MM.1S (cell line): ENCODE measurements at regions not wholly inside any gene's neighbourhood (a gene's known extent, or its start where the extent isn't known, plus 50 kb on each side); places are given as distances from the start of the nearest gene placed in this dataset.

Experiments used
- DNase-seq: peaks from one replicate; pipeline ENCODE4 v3.0.0-alpha.2; 2015
- H2AFZ ChIP-seq: fragments of 300-600 bp; sonication (generic); 2 replicates; pipeline ENCODE4 v1.6.0; 2016; ENCODE audit warnings: antibody characterized with exemption, low read length
- H3F3A ChIP-seq: fragments of 300-600 bp; sonication (generic); 2 replicates; pipeline ENCODE4 v1.6.1; 2016; ENCODE audit warnings: mild to moderate bottlenecking, antibody characterized with exemption, low read length, moderate library complexity, mixed read lengths; ENCODE audit not compliant: insufficient read depth
- H3K27ac ChIP-seq: fragments of 300-600 bp; sonication (generic); 2 replicates; pipeline ENCODE4 v1.5.1; 2016; ENCODE audit warnings: mild to moderate bottlenecking, low read length
- H3K27me3 ChIP-seq: fragments of 300-600 bp; sonication (generic); replicated peaks from 2 replicates; pipeline ENCODE4 v1.6.0; 2016; ENCODE audit warnings: low read length; ENCODE audit not compliant: insufficient read depth
- H3K36me3 ChIP-seq: fragments of 300-600 bp; sonication (generic); replicated peaks from 2 replicates; pipeline ENCODE4 v1.6.1; 2016; ENCODE audit warnings: mild to moderate bottlenecking, low read length, mixed read lengths; ENCODE audit not compliant: insufficient read depth
- H3K4me1 ChIP-seq: fragments of 300-600 bp; sonication (generic); 2 replicates; pipeline ENCODE4 v1.6.1; 2016; ENCODE audit warnings: low read length, mixed read lengths
- H3K4me2 ChIP-seq: fragments of 300-600 bp; sonication (generic); 2 replicates; pipeline ENCODE4 v1.6.0; 2016; ENCODE audit warnings: low read depth, low read length
- H3K4me3 ChIP-seq: fragments of 300-600 bp; sonication (generic); 2 replicates; pipeline ENCODE4 v1.5.1; 2016; ENCODE audit warnings: low read length, mixed read lengths
- H3K79me2 ChIP-seq: fragments of 300-600 bp; sonication (generic); 2 replicates; pipeline ENCODE4 v1.6.1; 2016; ENCODE audit warnings: mixed run types, low read length, mixed read lengths
- H3K9ac ChIP-seq: fragments of 300-600 bp; sonication (generic); 2 replicates; pipeline ENCODE4 v1.6.1; 2016; ENCODE audit warnings: low read length, mixed read lengths
- H3K9me2 ChIP-seq: fragments of 300-600 bp; sonication (generic); replicated peaks from 2 replicates; pipeline ENCODE4 v1.6.1; 2016; ENCODE audit warnings: mild to moderate bottlenecking, low read length, mixed read lengths; ENCODE audit not compliant: insufficient read depth
- H3K9me3 ChIP-seq: fragments of 300-600 bp; sonication (generic); replicated peaks from 2 replicates; pipeline ENCODE4 v1.6.1; 2016; ENCODE audit warnings: mild to moderate bottlenecking, low read length, mixed read lengths; ENCODE audit not compliant: insufficient read depth
- H4K20me1 ChIP-seq: fragments of 300-600 bp; sonication (generic); 2 replicates; pipeline ENCODE4 v1.6.1; 2016; ENCODE audit warnings: mild to moderate bottlenecking, low read length, moderate library complexity, mixed read lengths; ENCODE audit not compliant: insufficient read depth
- CTCF ChIP-seq: fragments of 300-600 bp; sonication (generic); IDR thresholded peaks from 2 replicates; pipeline ENCODE4 v1.5.1; 2016; ENCODE audit warnings: antibody characterized with exemption, low read length, mixed read lengths
- EZH2 ChIP-seq: fragments of 300-600 bp; sonication (generic); optimal IDR thresholded peaks from 2 replicates; pipeline ENCODE3; 2017; ENCODE audit warnings: low read depth, mild to moderate bottlenecking, antibody characterized with exemption, low read length, mixed read lengths
- EZH2phosphoT487 ChIP-seq: fragments of 300-600 bp; sonication (generic); IDR thresholded peaks from 2 replicates; pipeline ENCODE4 v1.6.1; 2018; ENCODE audit warnings: antibody characterized with exemption, low read length

- TF ChIP-seq EZH2phosphoT487 (no peak), CTCF (no peak), EZH2 (no peak)
- H3K9me2 ChIP-seq = no peaks in the 10 kb centered on the region
Observed at GRCh38 chr7:132023466-132023865, 467.0 kb upstream of the PODXL start.

GRCh38 chr7:132022188-132022587 lies 465.8 kb upstream of the PODXL start:
- H3K9me2 ChIP-seq = no peaks in the 10 kb centered on the region
- no peak overlapping the region for H3K4me3 ChIP-seq
- no peak for DNase-seq
- H4K20me1 ChIP-seq = no peaks in the 10 kb centered on the region
- H3K4me2 ChIP-seq = no peak overlapping the region
- no peaks in the 10 kb centered on the region for H3K36me3 ChIP-seq
- no peaks in the 10 kb centered on the region for H3K27me3 ChIP-seq
- H3F3A ChIP-seq = no peaks in the 10 kb centered on the region
- H3K79me2 ChIP-seq = no peaks in the 10 kb centered on the region
- no peak overlapping the region for H3K9ac ChIP-seq
- H3K27ac ChIP-seq = no peak overlapping the region
- no peaks in the 10 kb centered on the region for H3K4me1 ChIP-seq
- no peaks in the 10 kb centered on the region for H3K9me3 ChIP-seq
- TF ChIP-seq EZH2 = no peak
- no peak for TF ChIP-seq EZH2phosphoT487
- no peak for TF ChIP-seq CTCF
- H2AFZ ChIP-seq = no peak overlapping the region

More at GRCh38 chr7:132023466-132023865, 467.0 kb upstream of the PODXL start:
- Histone ChIP-seq H4K20me1 (no peaks in the 10 kb centered on the region), H3K36me3 (no peaks in the 10 kb centered on the region), H3K27ac (no peak overlapping the region), H3K4me2 (no peak overlapping the region), H3K9ac (no peak overlapping the region), H3K9me3 (no peaks in the 10 kb centered on the region), H3F3A (no peaks in the 10 kb centered on the region), H3K4me3 (no peak overlapping the region), H2AFZ (no peak overlapping the region), H3K27me3 (no peaks in the 10 kb centered on the region), H3K4me1 (no peaks in the 10 kb centered on the region), H3K79me2 (no peaks in the 10 kb centered on the region)
- DNase-seq = no peak

DNA sequence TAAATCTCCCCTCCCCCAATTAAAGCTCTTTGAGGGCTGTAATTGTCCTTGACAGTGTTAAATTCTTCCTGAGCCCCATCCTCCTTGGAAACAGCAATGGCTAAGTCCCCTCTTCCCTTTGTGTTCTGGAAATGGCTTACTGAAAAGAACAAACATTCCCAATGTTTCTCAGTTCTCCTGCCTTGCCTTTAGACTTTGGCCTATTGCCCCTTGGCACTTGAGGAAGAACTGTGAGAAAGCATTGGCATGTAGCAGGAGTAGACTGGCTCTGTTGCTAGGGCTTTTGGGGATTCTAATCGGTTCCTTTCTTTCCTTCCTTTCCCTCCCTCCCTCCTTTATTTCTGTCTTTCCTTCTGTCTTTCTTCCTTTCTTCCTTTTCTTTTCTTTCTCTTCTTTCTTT lies 463.3 kb upstream of the PODXL start:
- H3K27me3 ChIP-seq = no peaks in the 10 kb centered on the region
- no peaks in the 10 kb centered on the region for H4K20me1 ChIP-seq
- H3K4me2 ChIP-seq = no peak overlapping the region
- H3K9me3 ChIP-seq = no peaks in the 10 kb centered on the region
- H3K4me1 ChIP-seq = no peaks in the 10 kb centered on the region
- H2AFZ ChIP-seq = no peak overlapping the region
- H3K9me2 ChIP-seq = no peaks in the 10 kb centered on the region
- no peak overlapping the region for H3K27ac ChIP-seq
- H3F3A ChIP-seq = no peaks in the 10 kb centered on the region
- H3K4me3 ChIP-seq = no peak overlapping the region
- no peak for DNase-seq
- TF ChIP-seq CTCF (no peak), EZH2 (no peak), EZH2phosphoT487 (no peak)
- no peaks in the 10 kb centered on the region for H3K36me3 ChIP-seq
- H3K79me2 ChIP-seq = no peaks in the 10 kb centered on the region
- no peak overlapping the region for H3K9ac ChIP-seq
